ENCODE measurements at regions not wholly inside any gene's neighbourhood (a gene's known extent, or its start where the extent isn't known, plus 50 kb on each side); places are given as distances from the start of the nearest gene placed in this dataset.
"Not testable (repeated sequence)": the region's sequence is repeated elsewhere in the genome, so short reads cannot be mapped to it uniquely, and the experiment has no call there.

- no peaks in the 10 kb centered on the region for H3K4me1 ChIP-seq
- no peak overlapping the region for H3K4me3 ChIP-seq
- DNase-seq (ENCODE audit: low spot score in 2 of 2): no peak
- no peak for TF ChIP-seq CTCF (IDR thresholded peaks at IDR 0.05)
- no peaks in the 10 kb centered on the region for H3K36me3 ChIP-seq
- intact Hi-C loops (cut with DNase I): no loop called here
- no peak overlapping the region for H3K27ac ChIP-seq
- H3K27me3 ChIP-seq: no peaks in the 10 kb centered on the region
- H3K9me3 ChIP-seq: no peaks in the 10 kb centered on the region
These were observed 101.0 kb upstream of the MAP3K7 start for GRCh38 chr6:90687775-90688380.

GRCh38 chr6:90681863-90682262 lies 95.0 kb upstream of the MAP3K7 start:
- H3K27ac ChIP-seq: no peak overlapping the region
- no peak overlapping the region for H3K4me3 ChIP-seq
- no peak for DNase-seq (ENCODE audit: low spot score in 2 of 2)
- intact Hi-C loops (cut with DNase I): no loop called here
- TF ChIP-seq CTCF (IDR thresholded peaks at IDR 0.05): no peak
- H3K27me3 ChIP-seq: no peaks in the 10 kb centered on the region
- no peaks in the 10 kb centered on the region for H3K4me1 ChIP-seq
- no peaks in the 10 kb centered on the region for H3K36me3 ChIP-seq
- no peaks in the 10 kb centered on the region for H3K9me3 ChIP-seq

DNA sequence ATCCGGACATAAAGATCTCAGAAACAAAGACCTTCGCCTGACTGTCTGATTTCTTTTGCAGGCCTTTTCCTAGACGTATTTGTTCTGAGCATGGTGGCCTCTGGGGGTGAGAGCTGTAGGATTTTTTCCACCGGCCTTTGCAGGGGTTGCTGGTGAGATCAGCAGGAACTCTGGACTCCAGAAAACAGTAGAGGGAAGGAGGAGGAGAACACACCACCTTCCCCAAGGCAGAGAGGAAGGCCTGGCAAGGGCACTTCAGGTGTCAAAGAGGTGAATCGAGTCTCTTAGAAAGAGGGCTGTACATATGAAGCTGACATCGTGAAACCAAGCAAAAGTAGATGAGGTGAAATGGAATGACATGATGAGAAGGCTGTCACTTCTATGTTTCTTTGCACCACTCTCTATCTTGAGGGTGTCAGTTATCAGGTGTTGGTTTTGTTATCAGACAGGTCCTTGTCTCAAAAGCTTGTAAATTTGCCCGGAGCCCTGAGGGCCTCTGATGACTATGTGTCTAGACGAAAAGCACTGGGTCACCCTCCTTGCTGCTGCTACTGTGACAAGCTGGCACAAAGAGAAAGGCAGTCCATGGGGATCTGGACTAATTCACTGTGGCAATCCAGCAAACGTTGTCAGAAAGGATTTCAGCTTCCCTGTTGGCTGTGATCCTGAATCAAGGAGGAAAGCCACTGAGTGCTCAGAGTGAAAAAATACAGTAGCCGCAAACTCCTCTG lies 91.3 kb upstream of the MAP3K7 start:
- intact Hi-C loops (cut with DNase I): no loop called here
- no peak overlapping the region for H3K27ac ChIP-seq
- no peaks in the 10 kb centered on the region for H3K36me3 ChIP-seq
- H3K27me3 ChIP-seq: no peaks in the 10 kb centered on the region
- no peak for DNase-seq (ENCODE audit: low spot score in 2 of 2)
- no peaks in the 10 kb centered on the region for H3K9me3 ChIP-seq
- H3K4me3 ChIP-seq: no peak overlapping the region
- no peak for TF ChIP-seq CTCF (IDR thresholded peaks at IDR 0.05)
- H3K4me1 ChIP-seq: no peaks in the 10 kb centered on the region

- Histone ChIP-seq H3K9me3 (no peaks in the 10 kb centered on the region), H3K27me3 (no peaks in the 10 kb centered on the region), H3K4me3 (no peak overlapping the region), H3K36me3 (no peaks in the 10 kb centered on the region), H3K27ac (no peak overlapping the region), H3K4me1 (no peaks in the 10 kb centered on the region)
- no peak for TF ChIP-seq CTCF (IDR thresholded peaks at IDR 0.05)
- intact Hi-C loops (cut with DNase I): no loop called here
- no peak for DNase-seq (ENCODE audit: low spot score in 2 of 2)
These were observed 90.6 kb upstream of the MAP3K7 start for GRCh38 chr6:90677440-90677839.

DNA sequence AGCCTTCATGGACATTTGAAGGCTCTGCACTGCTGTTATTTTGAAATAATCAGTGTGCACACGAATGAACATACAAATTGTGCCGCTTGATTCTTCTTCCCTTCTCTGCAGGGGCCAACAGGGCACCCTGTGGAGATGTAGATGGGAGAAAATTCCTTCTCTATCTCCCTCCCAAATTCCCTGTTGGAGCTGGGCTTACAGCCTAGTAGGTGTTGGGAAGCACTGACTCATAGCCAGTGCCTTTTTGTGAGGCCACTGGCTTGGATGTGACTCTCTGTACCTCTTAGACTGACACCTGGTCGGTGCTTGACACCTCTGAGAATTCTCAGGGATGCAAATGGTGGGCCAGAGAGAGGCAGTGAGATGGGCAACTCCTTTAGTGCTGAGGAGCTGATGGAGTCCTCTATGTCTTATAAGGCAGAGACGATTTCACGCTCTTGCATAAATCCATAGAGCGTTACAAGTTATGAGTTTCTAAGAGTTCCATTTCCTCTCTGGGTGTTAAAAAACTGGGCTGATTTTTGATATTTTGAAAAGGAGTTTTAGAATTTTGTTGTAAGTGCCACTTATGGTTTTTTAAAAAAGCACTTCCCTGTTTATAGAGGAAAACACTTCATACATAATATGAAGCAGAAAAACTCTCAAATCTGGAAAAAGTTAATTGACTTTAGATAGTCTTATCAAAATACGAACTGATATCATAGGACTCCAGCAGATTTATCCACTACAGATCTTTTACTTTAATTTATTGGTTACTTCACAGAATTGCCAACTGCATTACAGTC lies 89.8 kb upstream of the MAP3K7 start:
- no peak overlapping the region for H3K27ac ChIP-seq
- H3K4me1 ChIP-seq: no peaks in the 10 kb centered on the region
- no peaks in the 10 kb centered on the region for H3K36me3 ChIP-seq
- no peak for DNase-seq (ENCODE audit: low spot score in 2 of 2)
- H3K4me3 ChIP-seq: no peak overlapping the region
- intact Hi-C loops (cut with DNase I): no loop called here
- H3K9me3 ChIP-seq: no peaks in the 10 kb centered on the region
- no peak for TF ChIP-seq CTCF (IDR thresholded peaks at IDR 0.05)
- H3K27me3 ChIP-seq: no peaks in the 10 kb centered on the region

DNA sequence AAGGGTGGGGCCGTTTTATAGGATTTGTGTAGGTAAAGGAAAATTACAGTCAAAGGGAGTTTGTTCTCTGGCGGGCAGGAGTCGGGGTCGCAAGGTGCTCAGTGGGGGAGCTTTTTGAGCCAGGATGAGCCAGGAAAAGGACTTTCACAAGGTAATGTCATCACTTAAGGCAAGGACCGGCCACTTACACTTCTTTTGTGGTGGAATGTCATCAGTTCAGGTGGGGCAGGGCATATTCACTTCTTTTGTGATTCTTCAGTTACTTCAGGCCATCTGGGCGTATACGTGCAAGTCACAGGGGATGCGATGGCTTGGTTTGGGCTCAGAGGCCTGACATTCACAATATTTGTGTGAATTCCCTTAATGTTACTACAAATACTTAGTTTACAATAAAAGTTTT lies 88.2 kb upstream of the MAP3K7 start:
- H3K4me1 ChIP-seq, H3K36me3 ChIP-seq, H3K27ac ChIP-seq: not testable (repeated sequence)

DNA sequence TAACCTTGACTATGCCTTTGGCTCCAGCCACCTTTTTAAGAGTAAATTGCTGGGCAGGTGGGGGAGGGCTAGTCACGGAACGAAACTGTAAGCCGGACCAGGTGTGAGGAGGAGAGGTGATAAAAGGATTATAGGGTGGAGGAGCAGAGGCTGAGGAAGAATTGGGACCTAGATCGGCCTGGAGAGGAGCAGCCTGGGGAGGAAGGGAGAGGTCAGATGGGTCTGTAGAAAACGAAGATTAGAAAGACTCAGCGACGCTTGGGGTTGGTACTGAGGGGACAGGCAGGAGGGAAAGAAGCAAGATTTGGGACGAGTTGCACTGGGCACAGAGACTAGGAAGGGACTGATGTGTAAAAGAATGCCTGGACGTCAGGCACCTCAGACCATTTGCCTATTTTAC lies 87.2 kb upstream of the MAP3K7 start:
- intact Hi-C loops (cut with DNase I); H3K9me3 ChIP-seq; H3K4me1 ChIP-seq; H3K27ac ChIP-seq; DNase-seq (ENCODE audit: low spot score in 2 of 2); H3K4me3 ChIP-seq; H3K36me3 ChIP-seq; H3K27me3 ChIP-seq: not testable (repeated sequence)

More for the DNA sequence above, 88.2 kb upstream of the MAP3K7 start:
- H3K27me3 ChIP-seq; H3K4me3 ChIP-seq; H3K9me3 ChIP-seq; intact Hi-C loops (cut with DNase I); DNase-seq (ENCODE audit: low spot score in 2 of 2): not testable (repeated sequence)
